IPS-20b (cell line): ENCODE measurements at regions not wholly inside any gene's neighbourhood (a gene's known extent, or its start where the extent isn't known, plus 50 kb on each side); places are given as distances from the start of the nearest gene placed in this dataset.
A peak's percentile ranks its signal among the peaks of the same experiment; 100 is the strongest.

Experiments
- H3K27ac ChIP-seq: one replicate; pipeline ENCODE4 v1.5.1; 2013; ENCODE audit warnings: low read length
- H3K27me3 ChIP-seq: 2 replicates; pipeline ENCODE4 v1.6.1; 2013; ENCODE audit warnings: mild to moderate bottlenecking, low read length, inconsistent platforms; ENCODE audit not compliant: insufficient read depth
- H3K36me3 ChIP-seq: 2 replicates; pipeline ENCODE4 v1.6.1; 2013; ENCODE audit warnings: low read depth, mild to moderate bottlenecking, inconsistent platforms, low read length, moderate library complexity; ENCODE audit not compliant: insufficient read depth
- H3K4me1 ChIP-seq: 2 replicates; pipeline ENCODE4 v1.6.1; 2013; ENCODE audit warnings: mild to moderate bottlenecking, control low read depth, inconsistent platforms, low read length, moderate library complexity; ENCODE audit not compliant: insufficient read depth
- H3K4me3 ChIP-seq: 2 replicates; pipeline ENCODE4 v1.5.1; 2013; ENCODE audit warnings: mild to moderate bottlenecking, low read length, inconsistent platforms
- H3K9ac ChIP-seq: 2 replicates; pipeline ENCODE4 v1.6.1; 2013; ENCODE audit warnings: low read depth, mild to moderate bottlenecking, inconsistent platforms, low read length, moderate library complexity
- H3K9me3 ChIP-seq: 2 replicates; pipeline ENCODE4 v1.6.1; 2013; ENCODE audit warnings: mild to moderate bottlenecking, low read depth, low read length, inconsistent platforms; ENCODE audit not compliant: insufficient read depth

- no peaks in the 10 kb centered on the region for H3K9me3 ChIP-seq
- no peak overlapping the region for H3K27ac ChIP-seq
- H3K4me1 ChIP-seq = peaks cover 4% of the 10 kb centered on the region; the same call in 1 of the 2 replicates
Observed at GRCh38 chr13:40377783-40378182, 288.7 kb downstream of the FOXO1 start.

GRCh38 chr13:40379196-40379595 lies 287.2 kb downstream of the FOXO1 start:
- no peak overlapping the region for H3K4me3 ChIP-seq
- H3K9ac ChIP-seq = no peak overlapping the region
- no peaks in the 10 kb centered on the region for H3K9me3 ChIP-seq
- H3K27me3 ChIP-seq = no peaks in the 10 kb centered on the region
- no peaks in the 10 kb centered on the region for H3K36me3 ChIP-seq
- H3K27ac ChIP-seq = no peak overlapping the region
- H3K4me1 ChIP-seq = peaks cover 4% of the 10 kb centered on the region; the same call in 1 of the 2 replicates

More at GRCh38 chr13:40377783-40378182, 288.7 kb downstream of the FOXO1 start:
- Histone ChIP-seq H3K27me3 (no peaks in the 10 kb centered on the region), H3K36me3 (no peaks in the 10 kb centered on the region), H3K9ac (no peak overlapping the region), H3K4me3 (no peak overlapping the region)

- H3K27me3 ChIP-seq = no peaks in the 10 kb centered on the region
- no peaks in the 10 kb centered on the region for H3K36me3 ChIP-seq
- no peaks in the 10 kb centered on the region for H3K9me3 ChIP-seq
- H3K4me1 ChIP-seq = peaks cover 4% of the 10 kb centered on the region; the same call in 1 of the 2 replicates
- peak overlapping the region; percentile 77 for H3K4me3 ChIP-seq
- H3K9ac ChIP-seq = peak overlapping the region; percentile 69; the same call in 1 of the 2 replicates
- no peak overlapping the region for H3K27ac ChIP-seq
Observed at GRCh38 chr13:40379794-40380578, 286.5 kb downstream of the FOXO1 start.

- Histone ChIP-seq H3K4me3 (no peak overlapping the region), H3K27ac (no peak overlapping the region), H3K36me3 (no peaks in the 10 kb centered on the region), H3K9me3 (no peaks in the 10 kb centered on the region), H3K27me3 (no peaks in the 10 kb centered on the region), H3K4me1 (peaks cover 4% of the 10 kb centered on the region; the same call in 1 of the 2 replicates), H3K9ac (no peak overlapping the region)
Observed at GRCh38 chr13:40381935-40382764, 284.3 kb downstream of the FOXO1 start.

GRCh38 chr13:40383132-40383531 lies 283.3 kb downstream of the FOXO1 start:
- Histone ChIP-seq H3K27me3 (no peaks in the 10 kb centered on the region), H3K4me1 (peaks cover 4% of the 10 kb centered on the region; the same call in 1 of the 2 replicates), H3K27ac (no peak overlapping the region), H3K9ac (no peak overlapping the region; the same call in 1 of the 2 replicates), H3K36me3 (no peaks in the 10 kb centered on the region), H3K4me3 (no peak overlapping the region), H3K9me3 (no peaks in the 10 kb centered on the region)

- no peak overlapping the region for H3K4me3 ChIP-seq
- no peaks in the 10 kb centered on the region for H3K27me3 ChIP-seq
- no peaks in the 10 kb centered on the region for H3K9me3 ChIP-seq
- H3K9ac ChIP-seq = no peak overlapping the region
- peaks cover 4% of the 10 kb centered on the region; the same call in 1 of the 2 replicates for H3K4me1 ChIP-seq
- H3K27ac ChIP-seq = no peak overlapping the region
- no peaks in the 10 kb centered on the region for H3K36me3 ChIP-seq
Observed at GRCh38 chr13:40383885-40384284, 282.6 kb downstream of the FOXO1 start.

- H3K27ac ChIP-seq = no peak overlapping the region
- no peaks in the 10 kb centered on the region for H3K9me3 ChIP-seq
- no peaks in the 10 kb centered on the region for H3K36me3 ChIP-seq
- no peak overlapping the region for H3K4me3 ChIP-seq
- peaks cover 1% of the 10 kb centered on the region; the same call in 1 of the 2 replicates for H3K4me1 ChIP-seq
- no peak overlapping the region for H3K9ac ChIP-seq
- H3K27me3 ChIP-seq = no peaks in the 10 kb centered on the region
Observed at GRCh38 chr13:40384976-40385857, 281.2 kb downstream of the FOXO1 start.

- Histone ChIP-seq H3K9me3 (no peaks in the 10 kb centered on the region), H3K27me3 (no peaks in the 10 kb centered on the region), H3K4me1 (peaks cover 5% of the 10 kb centered on the region; the same call in 1 of the 2 replicates), H3K9ac (no peak overlapping the region), H3K4me3 (no peak overlapping the region), H3K27ac (no peak overlapping the region), H3K36me3 (no peaks in the 10 kb centered on the region)
Observed at GRCh38 chr13:40385858-40386180, 280.6 kb downstream of the FOXO1 start.

- Histone ChIP-seq H3K9ac (no peak overlapping the region), H3K27ac (no peak overlapping the region), H3K4me3 (no peak overlapping the region), H3K27me3 (no peaks in the 10 kb centered on the region), H3K36me3 (no peaks in the 10 kb centered on the region), H3K9me3 (no peaks in the 10 kb centered on the region), H3K4me1 (peaks cover 12% of the 10 kb centered on the region; the same call in 1 of the 2 replicates)
Observed at GRCh38 chr13:40386586-40386985, 279.9 kb downstream of the FOXO1 start.

- no peaks in the 10 kb centered on the region for H3K36me3 ChIP-seq
- no peak overlapping the region for H3K4me3 ChIP-seq
- H3K4me1 ChIP-seq = peaks cover 12% of the 10 kb centered on the region; the same call in 1 of the 2 replicates
- H3K27ac ChIP-seq = no peak overlapping the region
- no peaks in the 10 kb centered on the region for H3K9me3 ChIP-seq
- H3K27me3 ChIP-seq = no peaks in the 10 kb centered on the region
- H3K9ac ChIP-seq = no peak overlapping the region
Observed at GRCh38 chr13:40387775-40388174, 278.7 kb downstream of the FOXO1 start.

- H3K27ac ChIP-seq = no peak overlapping the region
Observed at GRCh38 chr13:40388617-40389016, 277.8 kb downstream of the FOXO1 start.

More at GRCh38 chr13:40388617-40389016, 277.8 kb downstream of the FOXO1 start:
- Histone ChIP-seq H3K36me3 (no peaks in the 10 kb centered on the region), H3K4me3 (no peak overlapping the region), H3K27me3 (no peaks in the 10 kb centered on the region), H3K4me1 (peaks cover 12% of the 10 kb centered on the region; the same call in 1 of the 2 replicates), H3K9ac (no peak overlapping the region), H3K9me3 (no peaks in the 10 kb centered on the region)
